ENCODE measurements at regions not wholly inside any gene's neighbourhood (a gene's known extent, or its start where the extent isn't known, plus 50 kb on each side); places are given as distances from the start of the nearest gene placed in this dataset.

GRCh38 chr22:22761606-22761962 lies 117.2 kb downstream of the GGTLC2 start:
- TF ChIP-seq CTCF (IDR thresholded peaks at IDR 0.05) (no peak), POLR2A (IDR thresholded peaks at IDR 0.05) (no peak)
